ENCODE measurements at regions not wholly inside any gene's neighbourhood (a gene's known extent, or its start where the extent isn't known, plus 50 kb on each side); places are given as distances from the start of the nearest gene placed in this dataset.

DNA sequence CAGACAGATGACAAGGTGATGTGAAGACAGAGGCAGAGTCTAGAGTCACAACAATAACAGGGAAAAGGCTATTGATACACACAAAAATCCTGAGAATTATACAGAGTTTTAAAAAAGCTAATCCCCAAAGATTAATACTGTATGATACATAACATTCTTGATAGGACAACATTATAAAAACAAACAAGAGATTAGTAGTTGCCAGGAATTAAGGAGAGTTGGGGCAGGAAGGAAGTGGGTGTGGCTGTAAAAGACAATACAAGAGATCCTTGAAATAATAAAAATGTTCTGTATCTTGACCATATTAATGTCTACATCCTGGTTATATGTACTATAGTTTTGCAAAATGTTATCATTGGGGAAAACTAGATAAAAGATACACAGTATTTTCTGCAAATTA lies 309.5 kb upstream of the PMFBP1 start:
- TF ChIP-seq, protein P1, sequence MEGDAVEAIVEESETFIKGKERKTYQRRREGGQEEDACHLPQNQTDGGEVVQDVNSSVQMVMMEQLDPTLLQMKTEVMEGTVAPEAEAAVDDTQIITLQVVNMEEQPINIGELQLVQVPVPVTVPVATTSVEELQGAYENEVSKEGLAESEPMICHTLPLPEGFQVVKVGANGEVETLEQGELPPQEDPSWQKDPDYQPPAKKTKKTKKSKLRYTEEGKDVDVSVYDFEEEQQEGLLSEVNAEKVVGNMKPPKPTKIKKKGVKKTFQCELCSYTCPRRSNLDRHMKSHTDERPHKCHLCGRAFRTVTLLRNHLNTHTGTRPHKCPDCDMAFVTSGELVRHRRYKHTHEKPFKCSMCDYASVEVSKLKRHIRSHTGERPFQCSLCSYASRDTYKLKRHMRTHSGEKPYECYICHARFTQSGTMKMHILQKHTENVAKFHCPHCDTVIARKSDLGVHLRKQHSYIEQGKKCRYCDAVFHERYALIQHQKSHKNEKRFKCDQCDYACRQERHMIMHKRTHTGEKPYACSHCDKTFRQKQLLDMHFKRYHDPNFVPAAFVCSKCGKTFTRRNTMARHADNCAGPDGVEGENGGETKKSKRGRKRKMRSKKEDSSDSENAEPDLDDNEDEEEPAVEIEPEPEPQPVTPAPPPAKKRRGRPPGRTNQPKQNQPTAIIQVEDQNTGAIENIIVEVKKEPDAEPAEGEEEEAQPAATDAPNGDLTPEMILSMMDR (IDR thresholded peaks at IDR 0.05; ENCODE audit: low read depth, low read length): no peak
- no peak for TF ChIP-seq POLR2A (IDR thresholded peaks at IDR 0.05; ENCODE audit: extremely low read depth, insufficient read length)
